LHCN-M2 (cell line): ENCODE measurements at regions not wholly inside any gene's neighbourhood (a gene's known extent, or its start where the extent isn't known, plus 50 kb on each side); places are given as distances from the start of the nearest gene placed in this dataset.

Experiments
- DNase-seq: peaks from one replicate; pipeline ENCODE4 v3.0.0-alpha.2; 2012; ENCODE audit warnings: low read depth

GRCh38 chr1:81158592-81158991, 642.1 kb upstream of the ADGRL2 start:
- no peak for DNase-seq

DNA sequence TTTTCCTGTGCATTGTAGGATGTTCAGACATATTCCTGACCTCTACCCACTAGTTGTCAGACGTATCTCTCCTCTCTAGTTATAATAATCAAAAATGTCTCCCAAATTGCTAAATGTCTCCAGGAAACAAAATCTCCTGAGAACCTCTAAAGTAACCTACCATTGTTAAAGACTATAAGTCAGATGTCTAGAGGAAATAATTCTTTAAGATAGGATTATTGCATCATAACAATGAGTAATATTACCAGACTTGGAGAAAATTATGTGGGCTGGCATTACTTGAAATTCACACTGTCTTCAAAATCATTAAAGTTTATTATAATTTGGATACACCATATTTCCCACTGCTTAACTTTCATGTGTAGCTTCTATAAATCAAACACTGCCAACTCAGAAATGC, 643.0 kb upstream of the ADGRL2 start:
- no peak for DNase-seq

- no peak for DNase-seq
These were observed 643.8 kb upstream of the ADGRL2 start for GRCh38 chr1:81156887-81157286.

DNA sequence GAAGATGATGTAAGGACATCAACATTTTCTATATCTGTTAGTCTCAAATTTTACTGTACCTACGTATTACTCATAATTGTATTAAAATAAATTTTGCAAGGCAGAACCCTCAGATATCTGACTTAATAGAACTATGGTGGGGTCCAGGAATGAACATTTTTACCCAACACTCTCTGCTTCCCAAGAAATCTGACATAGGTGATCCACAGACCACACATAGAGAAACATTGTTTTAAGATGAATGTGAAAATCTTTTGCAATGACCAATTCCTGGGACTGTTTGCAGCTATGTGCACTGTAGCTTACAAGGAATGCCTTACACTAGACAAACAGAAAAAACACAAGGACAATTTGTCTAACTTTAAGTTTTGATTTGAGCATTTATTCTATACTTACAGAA, 645.6 kb upstream of the ADGRL2 start:
- no peak for DNase-seq

GRCh38 chr1:81151206-81151605, 649.5 kb upstream of the ADGRL2 start:
- DNase-seq = no peak

DNA sequence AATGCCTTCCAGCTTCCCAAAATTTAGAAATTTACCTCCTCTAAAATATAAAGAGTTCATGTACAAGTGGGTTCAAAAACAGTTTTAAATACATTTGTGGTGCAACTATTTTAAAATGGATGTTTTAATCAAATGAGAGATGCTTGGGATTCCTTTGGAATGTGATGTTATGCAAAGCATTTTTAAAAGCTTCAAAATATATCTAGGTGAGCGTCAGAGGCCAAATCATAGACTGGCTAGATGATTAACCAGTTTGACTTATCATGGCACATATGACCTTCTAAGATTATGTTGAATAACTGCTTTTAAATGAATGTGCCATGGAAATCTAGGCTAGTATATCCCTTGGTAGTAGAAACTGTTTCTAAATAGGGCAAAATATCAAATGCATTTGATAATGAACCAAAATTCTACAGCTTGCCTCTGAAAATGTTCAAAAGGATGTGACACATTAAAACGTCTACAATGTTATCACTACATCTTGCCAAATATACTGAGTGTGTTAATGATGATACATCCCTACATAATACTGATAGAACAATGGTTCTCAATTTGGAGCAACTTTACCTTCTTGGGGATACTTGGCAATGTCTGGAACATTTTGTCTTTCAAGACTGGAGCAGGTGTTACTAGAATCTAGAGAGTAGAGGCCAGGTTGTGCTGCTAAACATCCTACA, 650.9 kb upstream of the ADGRL2 start:
- DNase-seq = no peak

DNA sequence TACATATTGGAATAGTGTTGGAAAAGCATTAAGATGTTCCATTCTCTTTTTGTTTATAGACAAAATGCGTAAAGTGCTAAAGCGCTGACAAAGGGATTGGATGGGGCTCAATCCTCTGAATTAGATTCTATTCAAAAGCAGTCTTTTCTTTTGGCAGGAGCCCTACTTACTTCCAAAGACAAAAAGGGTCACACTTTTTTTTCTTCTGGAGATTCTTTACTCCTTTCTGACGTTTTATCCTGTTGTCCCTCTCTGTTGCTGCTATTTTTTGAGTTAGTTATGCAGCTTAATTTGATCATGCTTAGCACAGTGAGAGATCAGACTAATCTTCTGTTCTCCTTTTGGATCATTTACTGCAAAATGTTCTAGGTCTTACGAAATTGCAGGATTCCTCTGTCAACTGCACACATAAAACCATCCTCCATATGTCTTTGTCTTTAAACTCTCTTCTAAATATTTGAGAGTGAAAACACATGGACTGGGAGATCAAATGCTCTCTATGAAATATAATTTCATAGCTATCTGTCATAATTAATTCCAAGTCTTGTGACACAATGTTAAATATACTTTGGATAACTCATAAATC, 656.4 kb upstream of the ADGRL2 start:
- DNase-seq = no peak

DNA sequence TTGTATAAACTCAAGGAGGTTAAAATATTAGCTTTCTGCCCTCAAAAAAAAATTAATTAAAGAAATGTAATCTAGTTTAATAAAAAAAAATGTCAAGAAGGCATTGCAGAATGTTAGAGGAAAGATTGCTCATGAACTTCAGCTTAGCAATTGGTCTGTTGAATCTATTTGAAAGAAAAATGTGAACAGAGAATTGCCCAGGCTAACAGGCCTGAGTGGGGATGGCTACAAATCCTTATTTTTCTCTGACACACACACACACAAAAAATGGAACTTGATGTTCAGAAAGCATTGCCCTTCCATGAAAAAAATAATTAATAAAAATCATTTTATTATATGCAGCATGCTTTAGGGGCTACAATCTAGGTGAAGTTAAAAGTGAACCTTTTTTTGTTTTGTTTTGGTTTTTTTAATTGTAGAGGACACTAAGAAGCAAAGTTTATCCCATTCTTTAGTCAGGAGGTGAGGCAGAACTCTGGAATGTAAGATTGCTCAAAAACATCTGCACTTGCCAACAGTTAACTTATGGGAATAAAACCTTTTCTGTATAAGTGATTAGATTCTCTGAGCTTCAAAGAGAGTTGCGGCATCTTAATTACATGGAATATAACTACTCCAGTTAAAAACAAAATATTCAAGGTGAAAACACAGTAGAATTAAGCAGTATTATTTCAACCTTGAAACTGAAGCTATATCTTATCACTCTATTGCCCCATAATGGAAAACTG, 658.5 kb upstream of the ADGRL2 start:
- no peak for DNase-seq

- no peak for DNase-seq
These were observed 665.2 kb upstream of the ADGRL2 start for GRCh38 chr1:81135524-81135923.

DNA sequence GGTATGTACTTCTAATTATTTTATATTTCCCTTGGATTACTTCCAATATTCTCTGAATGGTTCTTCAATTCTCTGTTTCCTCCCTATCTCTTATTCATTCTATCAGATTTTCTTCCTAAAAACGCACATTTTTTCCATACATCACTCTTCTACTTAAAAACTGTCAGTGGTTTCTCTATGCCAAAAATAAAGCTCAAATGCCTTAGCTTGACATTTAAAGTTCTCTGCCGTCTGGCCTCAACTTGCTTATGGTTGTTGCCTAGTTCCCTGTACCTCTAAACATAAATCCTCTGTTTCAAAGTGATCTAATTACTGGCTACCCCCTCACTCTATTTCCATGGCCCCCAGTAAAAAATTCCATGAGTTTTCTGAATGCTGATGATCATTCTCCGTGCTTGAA, 671.0 kb upstream of the ADGRL2 start:
- DNase-seq = no peak

GRCh38 chr1:81129366-81129765, 671.4 kb upstream of the ADGRL2 start:
- DNase-seq = no peak

DNA sequence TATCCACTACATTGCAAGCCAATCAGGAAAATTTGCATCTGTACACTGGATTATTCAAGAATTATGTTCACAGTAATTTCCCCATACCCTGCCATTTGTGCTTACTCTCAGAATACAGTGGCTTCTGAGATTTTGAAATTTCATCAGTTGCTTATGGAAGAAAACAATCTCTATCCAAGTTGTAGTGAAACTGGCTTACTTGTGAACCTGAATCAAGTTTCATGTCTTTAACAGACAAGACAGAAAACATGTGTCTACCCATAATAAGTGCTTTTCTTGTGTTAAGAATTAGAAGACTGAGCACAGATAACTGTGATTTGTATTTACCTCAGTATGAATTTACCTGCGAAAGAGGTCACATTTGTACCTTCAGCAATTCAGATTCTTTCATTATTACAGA, 672.7 kb upstream of the ADGRL2 start:
- no peak for DNase-seq

GRCh38 chr1:81126989-81127581, 673.6 kb upstream of the ADGRL2 start:
- no peak for DNase-seq

DNA sequence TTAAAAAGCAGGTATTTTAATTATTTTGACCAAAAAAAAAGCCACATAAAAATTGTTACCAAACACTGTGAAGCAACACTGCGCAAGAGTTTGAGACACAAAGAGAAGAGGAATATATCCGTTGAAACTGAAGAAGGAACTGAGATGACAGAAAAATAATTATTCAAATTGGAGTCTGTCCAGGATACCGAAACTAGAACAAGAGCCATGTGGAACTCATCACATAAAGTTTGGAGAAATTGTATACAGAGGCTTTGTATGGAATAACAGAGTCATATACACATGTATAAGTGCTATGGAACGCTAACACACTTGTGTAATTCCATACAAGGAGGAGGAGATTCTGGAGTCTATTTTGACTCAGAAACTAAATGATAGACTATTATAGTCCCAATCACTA, 675.1 kb upstream of the ADGRL2 start:
- no peak for DNase-seq

DNA sequence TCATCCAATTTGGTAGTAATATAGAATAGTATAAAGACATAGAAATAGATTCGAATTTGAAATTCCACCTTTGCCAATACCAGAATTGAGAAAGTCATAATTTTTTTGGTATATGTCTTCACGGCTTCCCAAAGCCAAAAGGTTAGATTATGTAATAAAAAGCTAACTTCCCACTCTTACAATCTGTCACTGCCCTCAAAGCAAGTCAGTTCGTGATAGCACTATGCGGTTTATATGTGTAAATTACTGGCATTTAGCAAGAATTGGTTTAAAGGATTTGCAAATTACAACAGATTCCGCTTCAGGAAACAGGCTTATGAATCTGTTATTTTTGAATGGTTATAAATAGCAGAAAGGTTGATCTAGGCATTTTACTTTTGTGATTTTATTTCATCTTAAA, 679.4 kb upstream of the ADGRL2 start:
- DNase-seq = no peak

DNA sequence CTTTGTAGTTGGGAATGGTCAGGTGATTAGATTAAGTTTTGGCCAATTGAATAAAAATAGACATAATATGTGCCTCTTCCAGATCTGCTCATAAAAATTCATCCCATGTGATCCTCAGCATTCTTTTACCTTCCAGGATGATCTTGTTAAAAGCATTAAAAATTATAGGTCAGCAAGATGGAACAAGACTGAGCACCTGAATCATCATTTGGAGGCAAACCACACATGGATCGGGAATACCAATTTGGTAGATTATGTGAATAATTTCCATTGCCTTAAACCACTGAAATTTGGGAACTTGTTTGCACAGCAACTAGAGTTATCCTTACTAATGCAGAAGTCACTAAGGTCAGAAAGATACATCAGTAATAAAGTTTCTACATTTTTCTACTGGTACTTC, 681.4 kb upstream of the ADGRL2 start:
- DNase-seq = no peak

GRCh38 chr1:81118550-81118949, 682.2 kb upstream of the ADGRL2 start:
- DNase-seq = no peak

- DNase-seq = no peak
These were observed 685.3 kb upstream of the ADGRL2 start for GRCh38 chr1:81115422-81115821.

GRCh38 chr1:81114191-81114590, 686.5 kb upstream of the ADGRL2 start:
- no peak for DNase-seq

- no peak for DNase-seq
These were observed 687.0 kb upstream of the ADGRL2 start for GRCh38 chr1:81113688-81114087.

GRCh38 chr1:81111818-81112217, 688.9 kb upstream of the ADGRL2 start:
- peak; percentile 4 for DNase-seq

- no peak for DNase-seq
These were observed 691.7 kb upstream of the ADGRL2 start for GRCh38 chr1:81109038-81109437.

DNA sequence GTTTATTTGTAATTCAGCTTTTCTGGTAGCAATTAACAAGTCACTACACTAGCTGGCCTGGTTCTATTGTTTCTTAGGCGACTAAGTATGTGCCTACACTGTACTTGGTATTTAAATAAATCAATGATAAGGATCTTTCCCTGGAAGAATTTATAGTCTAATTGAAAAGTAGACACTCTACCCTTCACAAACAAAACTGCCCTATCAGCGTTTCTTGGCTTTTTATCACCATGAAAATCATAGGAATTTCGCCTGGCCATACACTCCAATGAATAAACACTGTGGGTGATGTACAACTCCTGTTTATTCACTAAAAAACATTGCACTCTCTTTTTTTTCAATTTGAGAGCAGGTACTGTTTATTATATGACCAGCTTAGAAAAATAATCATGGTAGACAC, 702.9 kb upstream of the ADGRL2 start:
- no peak for DNase-seq
